ENCODE measurements at regions not wholly inside any gene's neighbourhood (a gene's known extent, or its start where the extent isn't known, plus 50 kb on each side); places are given as distances from the start of the nearest gene placed in this dataset.

GRCh38 chr4:106762666-106763443 is 273.3 kb downstream of the DKK2 start:
- TF ChIP-seq CTCF (IDR thresholded peaks at IDR 0.05) (no peak), POLR2A (IDR thresholded peaks at IDR 0.05) (no peak), EP300 (IDR thresholded peaks at IDR 0.05) (peak in 3 of 4 donors; percentile 23 to 67 (median 38)), POLR2AphosphoS5 (IDR thresholded peaks at IDR 0.05) (peak; percentile 28 to 83 (median 74))
- 55 to 67% methylated on average over 5 of the region's 5 CpGs for WGBS, 2 donors
- peak; percentile 68 for DNase-seq
- no peaks in the 10 kb centered on the region for H3K36me3 ChIP-seq
- no peaks in the 10 kb centered on the region for H3K27me3 ChIP-seq
- H3K4me1 ChIP-seq: peaks cover 0 to 31% (median 13%) of the 10 kb centered on the region in 4 donors
- intact Hi-C loops (cut with DNase I): no loop called here
- H3K4me3 ChIP-seq: no peak overlapping the region
- H3K9me3 ChIP-seq: no peaks in the 10 kb centered on the region
- H3K27ac ChIP-seq: peak overlapping the region in 3 of 4 donors; percentile 67 to 77 (median 71)

- Histone ChIP-seq H3K4me1 (no peaks in the 10 kb centered on the region), H3K4me3 (no peak overlapping the region), H3K36me3 (no peaks in the 10 kb centered on the region), H3K27ac (no peak overlapping the region), H3K27me3 (no peaks in the 10 kb centered on the region), H3K9me3 (no peaks in the 10 kb centered on the region)
- DNase-seq: no peak
- intact Hi-C loops (cut with DNase I): no loop called here
- 42 to 45% methylated on average over 3 of the region's 3 CpGs for WGBS, 2 donors
- TF ChIP-seq CTCF (IDR thresholded peaks at IDR 0.05) (no peak), EP300 (IDR thresholded peaks at IDR 0.05) (no peak), POLR2A (IDR thresholded peaks at IDR 0.05) (no peak), POLR2AphosphoS5 (IDR thresholded peaks at IDR 0.05) (no peak)
Observed at GRCh38 chr4:106753426-106753825, 282.7 kb downstream of the DKK2 start.

- no peak for TF ChIP-seq POLR2A (IDR thresholded peaks at IDR 0.05)
- TF ChIP-seq POLR2AphosphoS5 (IDR thresholded peaks at IDR 0.05): no peak
- TF ChIP-seq EP300 (IDR thresholded peaks at IDR 0.05): no peak
- no peak for TF ChIP-seq CTCF (IDR thresholded peaks at IDR 0.05)
- no peaks in the 10 kb centered on the region for H3K4me1 ChIP-seq
- no peak for DNase-seq
- no peak overlapping the region for H3K4me3 ChIP-seq
- H3K27ac ChIP-seq: no peak overlapping the region
- H3K27me3 ChIP-seq: no peaks in the 10 kb centered on the region
- H3K9me3 ChIP-seq: no peaks in the 10 kb centered on the region
- H3K36me3 ChIP-seq: no peaks in the 10 kb centered on the region
- intact Hi-C loops (cut with DNase I): no loop called here
Observed at GRCh38 chr4:106746451-106746850, 289.7 kb downstream of the DKK2 start.

GRCh38 chr4:106738121-106738520 is 298.0 kb downstream of the DKK2 start:
- no peak for DNase-seq
- Histone ChIP-seq H3K36me3 (no peaks in the 10 kb centered on the region), H3K27me3 (no peaks in the 10 kb centered on the region), H3K27ac (no peak overlapping the region), H3K4me1 (no peaks in the 10 kb centered on the region), H3K4me3 (no peak overlapping the region), H3K9me3 (no peaks in the 10 kb centered on the region)
- intact Hi-C loops (cut with DNase I): no loop called here
- WGBS, 2 donors: 60 to 70% methylated on average over 5 of the region's 5 CpGs
- TF ChIP-seq EP300 (IDR thresholded peaks at IDR 0.05) (no peak), POLR2AphosphoS5 (IDR thresholded peaks at IDR 0.05) (no peak), CTCF (IDR thresholded peaks at IDR 0.05) (no peak)

GRCh38 chr4:106718548-106718947 is 317.6 kb downstream of the DKK2 start:
- Histone ChIP-seq H3K4me1 (no peaks in the 10 kb centered on the region), H3K27ac (no peak overlapping the region), H3K27me3 (no peaks in the 10 kb centered on the region), H3K4me3 (no peak overlapping the region), H3K9me3 (no peaks in the 10 kb centered on the region), H3K36me3 (no peaks in the 10 kb centered on the region)
- intact Hi-C loops (cut with DNase I): no loop called here
- no peak for DNase-seq
- WGBS, 2 donors: 54 to 89% methylated on average over 1 of the region's 1 CpG
- TF ChIP-seq EP300 (IDR thresholded peaks at IDR 0.05): no peak
- no peak for TF ChIP-seq CTCF (IDR thresholded peaks at IDR 0.05)
- no peak for TF ChIP-seq POLR2A (IDR thresholded peaks at IDR 0.05)
- TF ChIP-seq POLR2AphosphoS5 (IDR thresholded peaks at IDR 0.05): no peak

Measured in sigmoid colon (tissue), 6 donors.